ENCODE measurements at regions not wholly inside any gene's neighbourhood (a gene's known extent, or its start where the extent isn't known, plus 50 kb on each side); places are given as distances from the start of the nearest gene placed in this dataset.

DNA sequence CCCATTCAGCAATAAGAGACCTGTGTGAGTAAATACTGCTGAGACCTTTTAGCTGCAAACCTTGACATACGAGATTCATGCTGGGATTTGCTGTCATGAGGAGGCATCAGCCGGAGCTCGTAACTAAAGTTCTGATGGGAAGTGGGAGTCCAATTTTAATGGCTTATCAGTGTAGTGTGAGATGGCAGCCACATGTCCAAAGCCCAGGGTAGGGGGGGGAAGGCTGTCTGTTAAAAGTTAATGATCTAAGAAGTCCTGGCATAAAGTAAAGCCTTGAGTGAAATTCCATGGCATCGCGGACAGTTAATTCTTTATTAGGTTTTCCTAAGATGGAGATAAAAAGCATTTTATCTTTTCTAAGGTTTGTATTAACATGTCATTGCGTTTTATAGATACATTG lies 240.0 kb downstream of the AACS start:
- TF ChIP-seq, protein P1, sequence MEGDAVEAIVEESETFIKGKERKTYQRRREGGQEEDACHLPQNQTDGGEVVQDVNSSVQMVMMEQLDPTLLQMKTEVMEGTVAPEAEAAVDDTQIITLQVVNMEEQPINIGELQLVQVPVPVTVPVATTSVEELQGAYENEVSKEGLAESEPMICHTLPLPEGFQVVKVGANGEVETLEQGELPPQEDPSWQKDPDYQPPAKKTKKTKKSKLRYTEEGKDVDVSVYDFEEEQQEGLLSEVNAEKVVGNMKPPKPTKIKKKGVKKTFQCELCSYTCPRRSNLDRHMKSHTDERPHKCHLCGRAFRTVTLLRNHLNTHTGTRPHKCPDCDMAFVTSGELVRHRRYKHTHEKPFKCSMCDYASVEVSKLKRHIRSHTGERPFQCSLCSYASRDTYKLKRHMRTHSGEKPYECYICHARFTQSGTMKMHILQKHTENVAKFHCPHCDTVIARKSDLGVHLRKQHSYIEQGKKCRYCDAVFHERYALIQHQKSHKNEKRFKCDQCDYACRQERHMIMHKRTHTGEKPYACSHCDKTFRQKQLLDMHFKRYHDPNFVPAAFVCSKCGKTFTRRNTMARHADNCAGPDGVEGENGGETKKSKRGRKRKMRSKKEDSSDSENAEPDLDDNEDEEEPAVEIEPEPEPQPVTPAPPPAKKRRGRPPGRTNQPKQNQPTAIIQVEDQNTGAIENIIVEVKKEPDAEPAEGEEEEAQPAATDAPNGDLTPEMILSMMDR (IDR thresholded peaks at IDR 0.05; ENCODE audit: control extremely low read depth in 1 of 3, insufficient read depth in 1 of 3, low read depth in 1 of 3, low read length in 3 of 3): no peak
- TF ChIP-seq POLR2A (IDR thresholded peaks at IDR 0.05; ENCODE audit: control extremely low read depth in 1 of 2, low read depth in 2 of 2, low read length in 2 of 2) (no peak), SIN3A (conservative IDR thresholded peaks at IDR 0.05 in 1 of 2, IDR thresholded peaks at IDR 0.05 in 1 of 2; ENCODE audit: low read depth in 1 of 2, low read length in 2 of 2) (no peak)
